MM.1S (cell line): ENCODE measurements at regions not wholly inside any gene's neighbourhood (a gene's known extent, or its start where the extent isn't known, plus 50 kb on each side); places are given as distances from the start of the nearest gene placed in this dataset.

Experiments used
- DNase-seq: peaks from one replicate; pipeline ENCODE4 v3.0.0-alpha.2; 2015
- H2AFZ ChIP-seq: fragments of 300-600 bp; sonication (generic); 2 replicates; pipeline ENCODE4 v1.6.0; 2016; ENCODE audit warnings: antibody characterized with exemption, low read length
- H3F3A ChIP-seq: fragments of 300-600 bp; sonication (generic); 2 replicates; pipeline ENCODE4 v1.6.1; 2016; ENCODE audit warnings: mild to moderate bottlenecking, antibody characterized with exemption, low read length, moderate library complexity, mixed read lengths; ENCODE audit not compliant: insufficient read depth
- H3K27ac ChIP-seq: fragments of 300-600 bp; sonication (generic); 2 replicates; pipeline ENCODE4 v1.5.1; 2016; ENCODE audit warnings: mild to moderate bottlenecking, low read length
- H3K27me3 ChIP-seq: fragments of 300-600 bp; sonication (generic); replicated peaks from 2 replicates; pipeline ENCODE4 v1.6.0; 2016; ENCODE audit warnings: low read length; ENCODE audit not compliant: insufficient read depth
- H3K36me3 ChIP-seq: fragments of 300-600 bp; sonication (generic); replicated peaks from 2 replicates; pipeline ENCODE4 v1.6.1; 2016; ENCODE audit warnings: mild to moderate bottlenecking, low read length, mixed read lengths; ENCODE audit not compliant: insufficient read depth
- H3K4me1 ChIP-seq: fragments of 300-600 bp; sonication (generic); 2 replicates; pipeline ENCODE4 v1.6.1; 2016; ENCODE audit warnings: low read length, mixed read lengths
- H3K4me2 ChIP-seq: fragments of 300-600 bp; sonication (generic); 2 replicates; pipeline ENCODE4 v1.6.0; 2016; ENCODE audit warnings: low read depth, low read length
- H3K4me3 ChIP-seq: fragments of 300-600 bp; sonication (generic); 2 replicates; pipeline ENCODE4 v1.5.1; 2016; ENCODE audit warnings: low read length, mixed read lengths
- H3K79me2 ChIP-seq: fragments of 300-600 bp; sonication (generic); 2 replicates; pipeline ENCODE4 v1.6.1; 2016; ENCODE audit warnings: mixed run types, low read length, mixed read lengths
- H3K9ac ChIP-seq: fragments of 300-600 bp; sonication (generic); 2 replicates; pipeline ENCODE4 v1.6.1; 2016; ENCODE audit warnings: low read length, mixed read lengths
- H3K9me2 ChIP-seq: fragments of 300-600 bp; sonication (generic); replicated peaks from 2 replicates; pipeline ENCODE4 v1.6.1; 2016; ENCODE audit warnings: mild to moderate bottlenecking, low read length, mixed read lengths; ENCODE audit not compliant: insufficient read depth
- H3K9me3 ChIP-seq: fragments of 300-600 bp; sonication (generic); replicated peaks from 2 replicates; pipeline ENCODE4 v1.6.1; 2016; ENCODE audit warnings: mild to moderate bottlenecking, low read length, mixed read lengths; ENCODE audit not compliant: insufficient read depth
- H4K20me1 ChIP-seq: fragments of 300-600 bp; sonication (generic); 2 replicates; pipeline ENCODE4 v1.6.1; 2016; ENCODE audit warnings: mild to moderate bottlenecking, low read length, moderate library complexity, mixed read lengths; ENCODE audit not compliant: insufficient read depth
- CTCF ChIP-seq: fragments of 300-600 bp; sonication (generic); IDR thresholded peaks from 2 replicates; pipeline ENCODE4 v1.5.1; 2016; ENCODE audit warnings: antibody characterized with exemption, low read length, mixed read lengths
- EZH2 ChIP-seq: fragments of 300-600 bp; sonication (generic); optimal IDR thresholded peaks from 2 replicates; pipeline ENCODE3; 2017; ENCODE audit warnings: low read depth, mild to moderate bottlenecking, antibody characterized with exemption, low read length, mixed read lengths
- EZH2phosphoT487 ChIP-seq: fragments of 300-600 bp; sonication (generic); IDR thresholded peaks from 2 replicates; pipeline ENCODE4 v1.6.1; 2018; ENCODE audit warnings: antibody characterized with exemption, low read length

GRCh38 chr14:51454351-51454750 is 197.4 kb upstream of the FRMD6 start:
- H3K79me2 ChIP-seq: no peaks in the 10 kb centered on the region
- no peaks in the 10 kb centered on the region for H4K20me1 ChIP-seq
- no peaks in the 10 kb centered on the region for H3K4me1 ChIP-seq
- H3K4me3 ChIP-seq: no peak overlapping the region
- no peak for DNase-seq
- no peaks in the 10 kb centered on the region for H3K27me3 ChIP-seq
- H3K9me2 ChIP-seq: no peaks in the 10 kb centered on the region
- no peaks in the 10 kb centered on the region for H3K9me3 ChIP-seq
- no peak for TF ChIP-seq EZH2phosphoT487
- TF ChIP-seq CTCF: no peak
- TF ChIP-seq EZH2: no peak
- no peak overlapping the region for H3K9ac ChIP-seq
- H3F3A ChIP-seq: no peaks in the 10 kb centered on the region
- H3K27ac ChIP-seq: no peak overlapping the region
- no peaks in the 10 kb centered on the region for H3K36me3 ChIP-seq
- no peak overlapping the region for H2AFZ ChIP-seq
- no peak overlapping the region for H3K4me2 ChIP-seq

- Histone ChIP-seq H3K4me3 (no peak overlapping the region), H3K4me1 (no peaks in the 10 kb centered on the region), H4K20me1 (no peaks in the 10 kb centered on the region), H3K27ac (no peak overlapping the region), H3K79me2 (no peaks in the 10 kb centered on the region), H3K4me2 (no peak overlapping the region), H3K9ac (no peak overlapping the region), H3K27me3 (no peaks in the 10 kb centered on the region), H3K9me3 (no peaks in the 10 kb centered on the region), H2AFZ (no peak overlapping the region), H3K36me3 (no peaks in the 10 kb centered on the region), H3F3A (no peaks in the 10 kb centered on the region), H3K9me2 (no peaks in the 10 kb centered on the region)
- TF ChIP-seq CTCF (no peak), EZH2 (no peak), EZH2phosphoT487 (no peak)
- no peak for DNase-seq
Observed at GRCh38 chr14:51455041-51455835, 196.5 kb upstream of the FRMD6 start.

- no peaks in the 10 kb centered on the region for H3K79me2 ChIP-seq
- no peak overlapping the region for H3K9ac ChIP-seq
- no peaks in the 10 kb centered on the region for H4K20me1 ChIP-seq
- H3K4me1 ChIP-seq: no peaks in the 10 kb centered on the region
- H3K4me2 ChIP-seq: no peak overlapping the region
- no peak for DNase-seq
- no peaks in the 10 kb centered on the region for H3K27me3 ChIP-seq
- TF ChIP-seq CTCF (no peak), EZH2 (no peak)
- no peak overlapping the region for H2AFZ ChIP-seq
- no peak overlapping the region for H3K4me3 ChIP-seq
- no peak overlapping the region for H3K27ac ChIP-seq
- H3K9me2 ChIP-seq: no peaks in the 10 kb centered on the region
- H3F3A ChIP-seq: no peaks in the 10 kb centered on the region
- no peaks in the 10 kb centered on the region for H3K9me3 ChIP-seq
- no peaks in the 10 kb centered on the region for H3K36me3 ChIP-seq
Observed at GRCh38 chr14:51457843-51458562, 193.7 kb upstream of the FRMD6 start.
